GM21381 (cell line): ENCODE measurements at regions not wholly inside any gene's neighbourhood (a gene's known extent, or its start where the extent isn't known, plus 50 kb on each side); places are given as distances from the start of the nearest gene placed in this dataset.
"Not testable (repeated sequence)": the region's sequence is repeated elsewhere in the genome, so short reads cannot be mapped to it uniquely, and the experiment has no call there.

Experiments used
- ATAC-seq: cut with Tn5 transposase; IDR thresholded peaks from one replicate; pipeline ENCODE4 v1.9.1; 2021; ENCODE audit warnings: mild to moderate bottlenecking, moderate library complexity; ENCODE audit not compliant: unreplicated experiment

DNA sequence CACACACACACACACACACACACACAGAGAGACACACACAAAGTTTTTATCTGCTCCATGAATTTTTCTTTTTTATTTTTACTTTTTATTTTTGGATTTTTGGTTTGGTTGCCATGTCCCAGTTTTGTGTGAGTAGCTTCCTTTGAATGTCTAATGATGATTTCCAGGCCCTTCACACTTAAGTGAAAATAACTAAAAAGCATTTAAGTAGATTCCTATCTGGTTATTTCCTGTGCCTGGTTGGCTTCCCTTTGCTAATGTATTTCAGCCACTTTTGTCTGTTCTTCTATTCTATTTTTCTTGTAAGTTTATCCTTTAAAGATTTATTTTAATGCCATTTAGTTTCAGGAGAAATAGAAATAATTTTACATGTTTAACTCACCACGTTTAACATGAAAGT lies 755.4 kb downstream of the SLC6A15 start:
- no peak for ATAC-seq

DNA sequence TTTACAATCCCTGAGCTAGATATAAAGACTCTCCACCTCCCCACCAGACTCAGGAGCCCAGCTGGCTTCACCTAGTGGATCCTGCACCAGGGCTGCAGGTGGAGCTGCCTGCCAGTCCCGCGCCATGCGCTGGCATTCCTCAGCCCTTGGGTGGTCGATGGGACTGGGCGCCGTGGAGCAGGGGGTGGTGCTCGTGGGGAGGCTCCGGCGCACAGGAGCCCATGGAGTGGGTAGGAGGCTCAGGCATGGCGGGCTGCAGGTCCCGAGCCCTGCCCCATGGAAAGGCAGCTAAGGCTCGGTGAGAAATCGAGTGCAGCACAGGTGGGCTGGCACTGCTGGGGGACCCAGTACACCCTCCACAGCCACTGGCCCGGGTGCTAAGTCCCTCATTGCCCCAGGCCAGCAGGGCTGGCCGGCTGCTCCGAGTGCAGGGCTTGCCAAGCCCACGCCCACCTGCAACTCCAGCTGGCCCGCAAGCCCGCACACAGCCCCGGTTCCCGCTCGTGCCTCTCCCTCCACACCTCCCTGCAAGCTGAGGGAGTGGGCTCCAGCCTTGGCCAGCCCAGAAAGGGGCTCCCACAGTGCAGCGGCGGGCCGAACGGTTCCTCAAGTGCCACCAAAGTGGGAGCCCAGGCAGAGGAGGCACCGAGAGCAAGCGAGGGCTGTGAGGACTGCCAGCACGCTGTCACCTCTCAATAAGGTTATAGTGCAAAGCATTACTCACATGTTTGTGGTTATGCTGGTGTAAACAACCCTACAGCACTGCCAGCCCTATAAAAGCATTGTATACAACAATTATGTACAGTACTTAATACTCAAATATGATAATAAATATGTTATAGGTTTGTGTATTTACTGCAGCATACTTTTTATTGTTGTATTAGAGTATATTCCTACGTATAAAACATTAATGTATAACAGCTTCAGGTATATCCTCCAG lies 757.3 kb downstream of the SLC6A15 start:
- ATAC-seq: not testable (repeated sequence)

DNA sequence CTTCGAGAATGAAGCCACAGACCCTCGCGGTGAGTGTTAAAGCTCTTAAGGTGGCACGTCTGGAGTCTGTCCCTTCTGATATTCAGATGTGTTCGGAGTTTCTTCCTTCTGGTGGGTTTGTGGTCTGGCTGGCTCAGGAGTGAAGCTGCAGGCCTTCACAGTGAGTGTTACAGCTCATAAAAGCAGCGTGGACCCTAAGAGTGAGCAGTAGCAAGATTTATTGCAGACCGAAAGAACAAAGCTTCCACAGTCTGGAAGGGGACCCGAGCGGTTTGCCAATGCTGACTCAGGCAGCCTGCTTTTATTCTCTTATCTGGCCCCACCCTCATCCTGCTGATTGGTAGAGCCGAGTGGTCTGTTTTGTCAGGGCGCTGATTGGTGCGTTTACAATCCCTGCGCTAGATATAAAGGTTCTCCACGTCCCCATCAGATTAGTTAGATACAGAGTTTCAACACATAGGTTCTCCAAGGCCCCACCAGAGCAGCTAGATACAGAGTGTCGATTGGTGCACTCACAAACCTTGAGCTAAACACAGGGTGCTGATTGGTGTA lies 758.1 kb downstream of the SLC6A15 start:
- not testable (repeated sequence) for ATAC-seq

GRCh38 chr12:84150201-84150600 lies 762.4 kb downstream of the SLC6A15 start:
- ATAC-seq: no peak

DNA sequence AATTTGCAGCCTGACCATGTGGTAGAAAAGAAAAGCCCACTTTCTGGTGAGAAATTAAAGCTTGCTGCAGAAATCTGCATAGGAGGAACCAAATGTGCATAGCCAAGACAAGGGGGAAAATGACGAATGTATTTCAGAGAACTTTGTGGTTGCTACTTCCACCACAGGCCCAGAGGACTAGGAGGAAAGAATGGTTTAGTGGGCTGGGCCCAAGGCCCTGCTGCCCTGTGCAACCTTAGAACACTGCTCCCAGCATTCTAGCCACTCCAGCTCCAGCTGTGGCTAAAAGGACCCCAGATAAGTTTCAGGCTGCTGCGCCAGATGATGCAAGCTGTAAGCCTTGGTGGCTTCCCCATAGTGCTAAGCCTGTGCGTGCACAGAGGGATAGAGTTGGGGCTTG lies 764.3 kb downstream of the SLC6A15 start:
- no peak for ATAC-seq

DNA sequence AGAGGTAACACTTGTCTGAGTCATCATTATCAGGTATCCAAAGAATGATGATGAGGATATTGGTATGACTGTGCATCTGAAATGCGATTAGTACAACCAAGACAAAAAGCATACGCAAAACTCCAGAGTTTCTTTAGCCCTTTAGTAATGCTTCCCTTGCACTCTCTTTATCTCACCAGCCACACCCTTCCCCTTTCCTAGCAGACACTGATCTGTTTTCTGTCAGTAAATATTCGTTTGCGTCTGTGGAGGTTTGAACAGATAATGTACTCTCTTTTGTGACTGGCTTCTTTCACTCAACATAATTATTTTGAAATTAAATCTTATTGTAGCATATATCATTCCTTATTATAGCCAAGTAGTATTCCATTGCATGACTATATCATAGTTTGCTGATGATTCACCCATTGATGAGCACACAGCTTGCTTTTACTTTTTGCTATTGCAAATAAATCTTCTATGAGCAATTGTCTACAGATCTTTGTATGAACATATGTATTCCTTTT lies 775.7 kb downstream of the SLC6A15 start:
- ATAC-seq: no peak

DNA sequence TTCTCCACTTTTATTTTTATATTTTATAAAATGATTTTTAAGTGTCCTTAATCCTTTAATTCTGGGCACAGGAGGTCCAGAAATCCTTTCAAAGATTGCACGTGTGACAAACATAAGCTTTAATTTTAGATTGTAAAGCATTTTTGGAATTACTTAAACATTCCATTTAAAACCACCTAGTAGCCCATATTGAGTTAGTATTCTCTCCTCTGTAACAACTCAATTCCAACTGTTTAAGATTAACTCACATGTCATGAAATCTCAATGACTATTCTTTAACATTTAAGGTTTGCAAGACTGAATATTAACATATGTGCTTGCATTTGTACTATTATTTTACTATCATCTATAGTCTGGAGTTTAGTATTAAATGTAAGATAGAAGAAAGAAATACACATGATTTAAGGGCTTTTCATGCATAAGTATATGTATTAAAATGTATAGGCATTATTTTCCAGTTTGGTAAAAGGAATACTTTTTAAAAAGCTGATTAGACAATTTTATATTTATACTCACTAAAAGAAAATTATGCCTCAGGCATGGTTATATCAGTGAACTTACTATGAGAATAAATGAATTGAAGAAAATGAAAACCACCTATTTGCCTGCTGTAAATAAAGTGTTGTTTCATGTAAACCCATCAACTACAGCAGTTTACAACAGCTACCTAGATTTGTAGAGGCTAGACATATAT lies 776.9 kb downstream of the SLC6A15 start:
- no peak for ATAC-seq

DNA sequence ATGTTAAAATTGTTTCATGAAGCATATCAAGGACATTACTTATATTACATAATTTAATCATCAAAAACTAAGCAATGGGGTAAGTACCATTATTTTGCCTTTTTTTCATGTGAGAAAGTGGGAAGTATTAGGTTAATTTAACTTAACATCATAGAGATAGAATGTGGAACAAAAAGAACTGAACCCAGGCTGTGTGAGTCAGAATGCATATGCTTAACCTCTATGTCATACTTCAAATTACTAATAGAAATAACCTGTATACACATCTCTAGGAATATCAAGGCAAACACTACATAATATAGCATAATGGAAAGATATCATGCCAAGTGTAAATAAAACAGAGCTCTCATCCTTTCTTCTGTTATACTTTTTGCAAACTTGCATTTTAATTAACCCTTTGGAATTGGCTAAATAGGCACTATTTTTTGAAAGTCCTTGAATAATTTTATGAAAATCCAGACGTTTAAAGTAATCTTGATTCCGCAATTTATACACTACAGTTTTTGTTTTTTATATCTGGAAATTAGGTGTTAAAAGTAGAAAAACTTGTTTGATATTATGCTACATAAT lies 777.7 kb downstream of the SLC6A15 start:
- no peak for ATAC-seq

DNA sequence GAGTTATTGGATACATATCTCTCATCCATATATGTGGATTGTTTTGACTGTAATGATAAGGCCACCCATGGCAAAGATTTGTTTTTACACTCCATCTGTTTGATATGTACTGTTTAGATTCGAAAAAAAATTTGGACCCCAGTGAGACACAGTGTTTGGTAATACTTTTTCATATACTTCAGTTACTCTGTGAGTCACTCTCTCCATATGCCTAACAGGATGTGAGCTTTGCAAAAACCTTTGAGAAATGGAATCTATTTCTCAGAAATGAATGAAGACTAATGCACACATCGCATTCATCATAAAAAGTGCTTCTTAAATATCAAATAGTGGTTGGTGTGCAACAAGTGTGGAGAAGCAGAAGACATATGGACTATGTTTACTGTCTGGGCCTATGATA lies 781.5 kb downstream of the SLC6A15 start:
- ATAC-seq: no peak

DNA sequence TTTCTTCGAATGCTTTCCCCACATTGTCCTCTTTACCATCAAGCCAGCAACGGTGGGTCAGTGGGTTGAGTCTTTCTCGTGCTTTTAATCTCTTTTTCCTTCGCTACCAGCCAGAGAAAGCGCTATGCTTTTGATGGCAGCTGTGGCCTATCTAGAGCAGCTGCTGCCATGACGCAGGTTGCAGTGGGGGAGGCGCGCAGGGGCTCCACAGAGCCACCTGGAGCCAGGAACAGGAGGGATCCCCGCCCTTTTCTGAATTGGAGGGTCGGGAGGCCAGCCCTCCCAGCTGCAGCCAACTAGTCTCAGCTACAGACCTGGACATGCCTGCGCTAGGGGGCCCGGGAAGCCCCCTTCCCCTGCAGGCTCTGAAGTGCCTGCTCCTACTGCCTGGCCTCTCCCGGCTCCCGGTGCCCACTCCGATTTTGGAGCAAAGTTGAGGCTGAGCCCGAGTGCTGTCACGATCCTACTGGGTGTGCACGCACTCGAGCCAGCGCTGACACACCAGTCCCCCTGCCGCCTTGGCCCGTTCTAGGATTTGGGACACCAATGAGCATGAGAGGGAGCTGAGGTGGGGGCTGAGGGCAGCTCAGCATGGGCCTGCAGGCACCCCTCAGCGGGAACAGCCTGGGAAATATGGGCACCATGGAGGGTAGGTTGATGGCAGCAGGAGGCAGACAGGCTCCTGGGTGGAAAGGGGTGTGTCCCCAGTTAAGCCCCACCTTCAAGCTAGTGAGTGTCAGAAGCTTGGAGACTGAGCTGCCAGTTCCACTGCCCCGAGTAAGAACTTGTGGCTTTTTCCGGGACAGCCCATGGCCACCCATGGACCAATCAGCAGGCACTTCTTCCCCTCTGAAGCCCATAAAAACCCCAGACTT lies 784.2 kb downstream of the SLC6A15 start:
- no peak for ATAC-seq

DNA sequence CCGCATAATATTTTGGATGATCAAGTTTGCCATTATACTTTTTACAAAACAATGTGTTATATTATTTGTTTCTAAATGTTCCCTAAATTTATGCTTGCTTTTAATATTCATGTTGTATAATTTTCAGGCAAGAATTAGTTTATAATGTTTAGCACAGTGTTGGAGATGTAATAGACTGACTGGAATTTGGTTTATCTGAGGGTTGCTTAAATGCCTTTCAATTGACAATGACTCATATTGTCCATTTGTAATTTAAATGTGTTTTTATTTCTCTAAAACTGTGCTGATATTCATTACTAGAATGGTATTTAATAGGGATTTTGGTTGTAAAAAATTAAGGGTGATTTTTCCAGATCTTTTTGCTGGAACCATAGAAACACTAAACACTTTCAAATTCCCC lies 788.4 kb downstream of the SLC6A15 start:
- ATAC-seq: no peak

DNA sequence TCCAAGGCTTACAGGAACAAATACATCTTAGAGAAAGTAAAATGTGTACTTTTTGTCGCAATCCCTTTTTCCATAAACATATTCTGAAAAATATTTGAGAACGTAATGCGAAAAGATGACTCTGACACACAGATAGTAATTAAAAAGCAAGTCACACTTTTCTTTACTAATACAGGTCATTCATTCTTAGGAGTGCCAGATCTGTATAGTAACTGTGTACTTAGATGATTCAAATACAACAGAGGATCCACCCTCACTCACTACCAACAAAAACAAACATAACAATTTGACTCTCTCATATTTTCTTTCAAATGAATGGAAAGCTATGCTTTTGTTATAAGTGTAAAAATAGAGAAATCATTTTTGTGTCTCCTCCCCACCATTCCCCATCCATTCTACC lies 795.4 kb downstream of the SLC6A15 start:
- no peak for ATAC-seq

- no peak for ATAC-seq
Measured at GRCh38 chr12:84113666-84114065, 798.9 kb downstream of the SLC6A15 start.

- not testable (repeated sequence) for ATAC-seq
Measured at GRCh38 chr12:84103886-84104285, 808.7 kb downstream of the SLC6A15 start.

DNA sequence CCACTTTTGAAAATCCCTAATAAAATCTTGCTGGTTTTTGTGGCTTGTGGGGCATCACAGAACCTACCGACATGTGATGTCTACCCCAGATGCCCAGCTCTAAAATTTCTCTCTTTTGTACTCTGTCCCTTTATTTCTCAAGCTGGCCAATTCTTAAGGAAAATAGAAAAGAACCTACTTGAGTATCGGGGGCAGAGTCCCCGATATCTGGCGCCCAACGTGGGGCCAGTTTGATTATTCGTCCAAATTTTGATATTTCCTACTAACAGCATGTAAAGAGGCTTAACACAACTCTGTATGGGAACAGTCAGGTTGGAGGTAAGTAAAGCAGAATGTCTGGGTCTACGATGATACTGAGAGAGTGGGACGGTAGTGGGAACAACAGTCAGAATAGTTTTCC lies 810.6 kb downstream of the SLC6A15 start:
- ATAC-seq: not testable (repeated sequence)

DNA sequence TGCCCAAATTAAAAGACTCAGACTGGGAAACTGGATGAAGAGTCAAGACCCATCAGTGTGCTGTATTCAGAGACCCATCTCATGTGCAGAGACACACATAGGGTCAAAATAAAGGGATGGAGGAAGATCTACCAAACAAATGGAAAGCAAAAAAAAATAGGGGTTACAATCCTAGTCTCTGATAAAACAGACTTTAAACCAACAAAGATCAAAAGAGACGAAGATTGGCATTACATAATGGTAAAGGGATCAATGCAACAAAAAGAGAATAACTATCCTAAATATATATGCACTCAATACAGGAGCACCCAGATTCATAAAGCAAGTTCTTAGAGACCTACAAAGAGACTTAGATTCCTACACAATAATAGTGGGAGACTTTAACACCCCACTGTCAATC lies 813.0 kb downstream of the SLC6A15 start:
- ATAC-seq: not testable (repeated sequence)

- no peak for ATAC-seq
Measured at GRCh38 chr12:84091651-84092050, 820.9 kb downstream of the SLC6A15 start.

DNA sequence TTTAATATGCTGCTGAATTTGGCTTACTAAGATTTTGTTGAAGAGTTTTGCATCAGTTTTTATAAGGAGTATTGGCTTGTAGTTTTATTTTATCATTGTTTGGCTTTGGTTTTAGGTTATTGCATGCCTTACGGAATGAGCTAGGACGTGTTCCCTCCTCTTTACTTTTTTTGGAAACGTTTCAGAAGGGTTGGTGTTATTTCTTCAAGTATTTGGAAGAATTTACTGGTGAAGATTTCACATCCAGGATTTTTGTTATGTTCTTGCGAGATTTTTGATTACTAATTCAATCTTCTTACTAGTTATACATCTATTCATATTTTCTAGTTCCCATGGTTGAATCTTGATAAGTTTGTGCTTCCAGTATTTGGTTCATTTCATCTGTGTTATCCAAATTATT lies 823.2 kb downstream of the SLC6A15 start:
- ATAC-seq: no peak

DNA sequence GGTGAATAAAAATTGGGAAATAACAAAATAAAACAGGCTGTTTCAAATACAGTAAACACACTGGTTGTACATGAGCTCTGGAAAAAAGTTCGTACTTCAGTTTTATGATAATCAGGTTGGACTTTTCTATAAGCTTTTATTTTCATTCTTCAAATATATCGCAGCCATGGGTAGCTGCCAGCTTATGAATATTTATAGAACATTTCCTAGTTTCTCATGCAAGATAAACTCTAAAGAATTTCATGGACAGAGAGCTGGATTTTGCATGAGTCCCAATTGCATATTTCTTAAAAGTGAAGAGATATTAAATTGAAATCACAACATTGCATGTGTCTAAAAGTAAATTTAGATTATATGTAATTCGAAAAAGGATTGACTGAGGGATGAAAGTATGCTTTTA lies 827.6 kb downstream of the SLC6A15 start:
- ATAC-seq: no peak

DNA sequence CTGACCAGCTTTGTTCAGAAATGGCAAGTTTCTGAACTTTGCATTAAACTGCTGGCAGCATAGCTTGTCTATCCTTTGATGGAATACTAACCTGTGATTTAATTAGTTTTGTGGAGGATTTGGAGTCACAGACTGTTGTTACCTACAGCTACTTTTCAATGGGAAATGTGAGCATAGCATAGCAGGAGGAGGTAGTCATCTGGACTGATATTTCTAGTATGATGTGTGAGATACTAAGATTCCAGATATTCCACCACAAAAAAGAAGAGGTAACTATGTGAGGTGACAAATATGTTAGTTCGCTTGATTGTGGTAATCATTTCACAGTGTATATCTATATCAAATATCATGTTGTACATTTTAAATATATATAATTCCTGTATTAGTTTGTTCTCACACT lies 833.0 kb downstream of the SLC6A15 start:
- no peak for ATAC-seq
